NCI-H2081 treated with DMSO at 0.1 percent for 48 hours (cell line): ENCODE measurements at regions not wholly inside any gene's neighbourhood (a gene's known extent, or its start where the extent isn't known, plus 50 kb on each side); places are given as distances from the start of the nearest gene placed in this dataset.

ENCODE experiments used
- DNase-seq: peaks from one replicate; lab custom pipeline; 2025; lab: John Stamatoyannopoulos, UW

DNA sequence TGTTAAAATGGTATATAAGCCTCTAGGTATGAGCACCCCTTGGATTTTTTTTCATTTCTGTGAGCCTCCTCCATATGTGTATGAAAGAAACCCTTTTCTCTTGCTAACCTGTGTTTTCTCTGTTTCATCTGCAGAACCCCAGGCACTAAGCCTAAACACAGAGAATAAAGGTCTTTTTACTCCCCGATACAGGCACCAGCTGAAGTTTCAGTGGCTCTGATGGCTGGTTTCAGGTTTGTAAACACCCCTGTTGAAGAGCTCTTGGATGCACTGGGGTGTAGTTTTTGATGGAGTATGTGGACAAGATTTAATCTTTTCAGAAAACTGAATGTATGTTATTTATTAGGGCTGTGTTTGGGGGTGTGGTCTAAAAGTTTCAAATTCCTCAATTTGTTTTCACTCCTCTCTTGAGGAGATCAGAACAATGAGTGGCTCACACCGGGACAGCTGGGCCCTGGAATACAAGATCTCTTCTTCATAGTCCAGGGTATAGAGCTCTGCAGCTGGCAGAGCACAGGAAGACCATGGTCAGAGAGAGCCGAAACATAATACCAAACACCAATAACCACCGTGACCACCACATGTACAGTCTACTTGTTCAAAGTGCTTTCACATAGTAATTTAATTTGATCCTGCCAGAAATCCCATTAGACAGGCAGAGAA is 50.2 kb upstream of the VTCN1 start:
- DNase-seq, result no peak
